GM18508 (cell line): ENCODE measurements at regions not wholly inside any gene's neighbourhood (a gene's known extent, or its start where the extent isn't known, plus 50 kb on each side); places are given as distances from the start of the nearest gene placed in this dataset.
"Not testable (repeated sequence)": the region's sequence is repeated elsewhere in the genome, so short reads cannot be mapped to it uniquely, and the experiment has no call there.

ENCODE experiments used
- ATAC-seq: cut with Tn5 transposase; IDR thresholded peaks from one replicate; pipeline ENCODE4 v1.9.1; 2021; ENCODE audit warnings: moderate number of reproducible peaks; ENCODE audit not compliant: insufficient read depth, unreplicated experiment

- ATAC-seq: no peak
Observed at GRCh38 chr4:18675586-18676525, 654.3 kb upstream of the LCORL start.

- no peak for ATAC-seq
Observed at GRCh38 chr4:18670034-18670433, 648.5 kb upstream of the LCORL start.

- no peak for ATAC-seq
Observed at GRCh38 chr4:18669390-18669789, 647.8 kb upstream of the LCORL start.

- ATAC-seq: no peak
Observed at GRCh38 chr4:18666322-18666721, 644.8 kb upstream of the LCORL start.

GRCh38 chr4:18664171-18664570 lies 642.6 kb upstream of the LCORL start:
- no peak for ATAC-seq

- ATAC-seq: no peak
Observed at GRCh38 chr4:18645351-18645750, 623.8 kb upstream of the LCORL start.

GRCh38 chr4:18641334-18641733 lies 619.8 kb upstream of the LCORL start:
- ATAC-seq: no peak

GRCh38 chr4:18638031-18638430 lies 616.5 kb upstream of the LCORL start:
- no peak for ATAC-seq

- no peak for ATAC-seq
Observed at GRCh38 chr4:18636001-18636585, 614.5 kb upstream of the LCORL start.

GRCh38 chr4:18635531-18635930 lies 614.0 kb upstream of the LCORL start:
- no peak for ATAC-seq

GRCh38 chr4:18631586-18631985 lies 610.0 kb upstream of the LCORL start:
- no peak for ATAC-seq

GRCh38 chr4:18630218-18631110 lies 608.9 kb upstream of the LCORL start:
- ATAC-seq: no peak

GRCh38 chr4:18627447-18628005 lies 606.0 kb upstream of the LCORL start:
- ATAC-seq: no peak

GRCh38 chr4:18626996-18627395 lies 605.4 kb upstream of the LCORL start:
- ATAC-seq: no peak

GRCh38 chr4:18626366-18626765 lies 604.8 kb upstream of the LCORL start:
- no peak for ATAC-seq

- no peak for ATAC-seq
Observed at GRCh38 chr4:18621186-18621585, 599.6 kb upstream of the LCORL start.

GRCh38 chr4:18616720-18617119 lies 595.2 kb upstream of the LCORL start:
- ATAC-seq: no peak

- no peak for ATAC-seq
Observed at GRCh38 chr4:18611026-18611425, 589.5 kb upstream of the LCORL start.

- no peak for ATAC-seq
Observed at GRCh38 chr4:18608908-18609533, 587.5 kb upstream of the LCORL start.

GRCh38 chr4:18602610-18603009 lies 581.1 kb upstream of the LCORL start:
- not testable (repeated sequence) for ATAC-seq
